GM12872 (cell line): ENCODE measurements at regions not wholly inside any gene's neighbourhood (a gene's known extent, or its start where the extent isn't known, plus 50 kb on each side); places are given as distances from the start of the nearest gene placed in this dataset.

Experiments
- TF ChIP-seq, protein P1 (sequence below): IDR thresholded peaks from 3 replicates; pipeline ENCODE4 v1.5.1; 2011; ENCODE audit warnings: low read depth, mild to moderate bottlenecking, low read length, moderate library complexity; ENCODE audit not compliant: insufficient read depth

DNA sequence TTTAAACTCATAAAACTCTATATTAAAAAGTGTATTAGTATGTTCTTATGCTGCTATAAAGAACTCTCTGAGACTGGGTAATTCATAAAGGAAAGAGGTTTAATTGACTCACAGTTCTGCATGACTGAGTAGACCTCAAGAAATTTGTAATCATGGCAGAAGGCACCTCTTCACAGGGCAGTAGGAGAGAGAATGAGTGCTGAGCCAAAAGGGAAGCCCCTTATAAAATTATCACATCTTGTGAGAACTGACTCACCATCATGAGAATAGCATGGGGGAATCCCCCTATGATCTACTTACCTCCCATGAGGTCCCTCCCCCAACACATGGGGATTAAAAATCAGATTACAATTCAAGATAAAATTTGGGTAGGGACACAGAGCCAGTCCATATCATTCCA, 463.2 kb downstream of the KLHL13 start:
- TF ChIP-seq, protein P1, sequence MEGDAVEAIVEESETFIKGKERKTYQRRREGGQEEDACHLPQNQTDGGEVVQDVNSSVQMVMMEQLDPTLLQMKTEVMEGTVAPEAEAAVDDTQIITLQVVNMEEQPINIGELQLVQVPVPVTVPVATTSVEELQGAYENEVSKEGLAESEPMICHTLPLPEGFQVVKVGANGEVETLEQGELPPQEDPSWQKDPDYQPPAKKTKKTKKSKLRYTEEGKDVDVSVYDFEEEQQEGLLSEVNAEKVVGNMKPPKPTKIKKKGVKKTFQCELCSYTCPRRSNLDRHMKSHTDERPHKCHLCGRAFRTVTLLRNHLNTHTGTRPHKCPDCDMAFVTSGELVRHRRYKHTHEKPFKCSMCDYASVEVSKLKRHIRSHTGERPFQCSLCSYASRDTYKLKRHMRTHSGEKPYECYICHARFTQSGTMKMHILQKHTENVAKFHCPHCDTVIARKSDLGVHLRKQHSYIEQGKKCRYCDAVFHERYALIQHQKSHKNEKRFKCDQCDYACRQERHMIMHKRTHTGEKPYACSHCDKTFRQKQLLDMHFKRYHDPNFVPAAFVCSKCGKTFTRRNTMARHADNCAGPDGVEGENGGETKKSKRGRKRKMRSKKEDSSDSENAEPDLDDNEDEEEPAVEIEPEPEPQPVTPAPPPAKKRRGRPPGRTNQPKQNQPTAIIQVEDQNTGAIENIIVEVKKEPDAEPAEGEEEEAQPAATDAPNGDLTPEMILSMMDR: no peak

DNA sequence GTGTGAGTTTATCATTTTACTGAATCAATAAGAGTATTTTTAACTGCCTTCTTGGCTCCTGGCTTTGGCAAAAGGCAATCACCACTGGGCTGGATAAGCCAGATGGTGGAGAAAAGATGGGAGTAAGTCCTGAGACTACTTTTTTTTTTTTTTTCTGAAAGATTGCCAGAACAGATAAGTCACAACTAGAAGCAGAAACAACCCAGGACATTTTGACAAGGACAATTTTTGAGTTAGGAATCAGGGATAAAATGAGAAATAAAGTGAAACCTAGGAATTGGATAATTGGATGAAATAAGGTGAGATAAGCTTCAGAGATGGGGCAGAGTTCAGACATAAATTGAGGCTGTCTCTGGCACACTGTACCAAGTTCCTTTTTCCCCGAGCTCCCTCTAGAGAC, 471.0 kb downstream of the KLHL13 start:
- TF ChIP-seq, protein P1: no peak

DNA sequence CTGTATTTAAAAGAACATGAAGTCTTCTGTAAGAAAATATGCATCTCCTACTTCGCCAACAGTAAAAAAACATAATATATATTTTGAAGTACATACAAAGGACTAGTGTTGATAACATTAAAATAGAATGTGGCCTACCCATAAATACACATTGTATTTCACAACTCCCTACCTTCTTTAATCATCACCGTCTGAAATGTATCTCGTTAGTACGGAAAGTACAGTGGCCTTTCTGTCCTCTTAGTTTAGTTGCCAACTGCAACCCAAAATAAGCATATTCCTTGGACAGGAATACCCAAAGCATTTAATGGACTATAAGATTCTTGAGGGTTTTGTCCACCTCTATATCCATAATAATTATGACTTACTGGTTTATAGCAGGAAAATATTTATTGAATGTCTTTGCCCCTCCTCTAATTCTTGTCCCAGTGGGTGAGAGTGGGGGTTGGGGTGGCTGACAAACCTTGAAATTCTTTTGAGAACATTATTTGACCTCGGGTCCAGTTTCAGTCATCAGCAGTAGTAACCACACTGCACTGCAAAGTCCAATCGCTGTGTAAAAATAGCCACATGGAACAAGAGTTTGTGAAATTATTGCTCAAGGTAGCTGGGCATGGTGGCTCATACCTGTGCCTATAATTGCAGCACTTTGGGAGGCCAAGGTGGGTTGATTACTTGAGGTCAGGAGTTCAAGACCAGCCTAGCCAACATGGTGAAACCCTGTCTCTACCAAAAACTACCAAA, 474.5 kb downstream of the KLHL13 start:
- TF ChIP-seq, protein P1: no peak

DNA sequence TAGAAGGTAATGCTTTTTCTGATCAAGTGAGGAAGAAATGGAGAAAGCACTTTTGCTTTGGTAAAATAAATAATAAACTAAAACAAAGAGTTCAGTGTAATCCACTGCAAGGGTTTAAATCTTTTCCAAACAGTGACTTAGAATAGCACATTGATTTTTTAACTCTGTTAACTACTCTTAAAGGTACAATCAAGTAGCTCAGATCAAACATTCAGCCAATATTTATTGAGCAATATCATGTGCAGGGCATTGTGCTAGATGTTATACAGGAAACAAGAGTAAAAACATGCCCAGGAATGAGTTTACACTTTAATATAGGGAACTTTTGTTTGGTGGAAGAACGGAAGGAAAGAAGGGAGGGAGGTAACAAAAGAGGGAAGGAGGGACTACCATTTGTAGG, 479.8 kb downstream of the KLHL13 start:
- TF ChIP-seq, protein P1: no peak

DNA sequence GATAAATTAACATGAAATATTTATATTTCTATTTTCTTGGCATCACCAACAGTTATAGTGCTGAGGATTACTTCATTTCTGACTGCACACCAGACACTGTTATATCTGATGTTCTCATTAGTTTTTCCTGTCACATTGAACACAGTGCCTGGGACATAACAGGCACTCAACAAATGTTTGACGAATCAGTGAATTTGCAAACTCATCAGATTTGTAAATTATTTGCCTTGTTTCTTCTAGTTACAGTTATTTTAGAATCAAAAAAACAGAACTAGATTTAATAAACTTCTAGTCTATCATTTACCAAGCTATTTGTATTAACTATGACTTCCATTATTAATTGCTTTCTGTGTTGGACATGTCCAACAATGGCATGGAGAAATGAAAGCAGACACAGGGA, 483.3 kb downstream of the KLHL13 start:
- TF ChIP-seq, protein P1: no peak

DNA sequence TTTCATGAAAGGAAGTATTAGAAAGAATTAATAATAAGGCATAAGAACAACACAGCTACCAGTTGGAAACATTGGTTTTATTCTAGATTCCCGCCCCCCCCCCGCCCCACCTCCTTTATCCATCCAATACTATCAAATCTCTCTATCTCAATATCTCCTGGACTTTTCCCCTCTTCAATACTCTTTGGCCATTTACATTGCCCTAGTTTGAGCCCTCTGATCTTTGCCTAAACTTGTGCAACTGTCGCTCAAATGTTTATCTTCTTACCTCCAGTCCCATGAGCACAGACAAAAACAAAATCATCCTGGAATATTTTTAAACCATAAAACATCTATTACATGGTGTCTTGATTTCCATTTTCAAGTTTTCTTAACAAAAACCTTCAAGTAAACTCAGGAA, 488.2 kb downstream of the KLHL13 start:
- TF ChIP-seq, protein P1: no peak

DNA sequence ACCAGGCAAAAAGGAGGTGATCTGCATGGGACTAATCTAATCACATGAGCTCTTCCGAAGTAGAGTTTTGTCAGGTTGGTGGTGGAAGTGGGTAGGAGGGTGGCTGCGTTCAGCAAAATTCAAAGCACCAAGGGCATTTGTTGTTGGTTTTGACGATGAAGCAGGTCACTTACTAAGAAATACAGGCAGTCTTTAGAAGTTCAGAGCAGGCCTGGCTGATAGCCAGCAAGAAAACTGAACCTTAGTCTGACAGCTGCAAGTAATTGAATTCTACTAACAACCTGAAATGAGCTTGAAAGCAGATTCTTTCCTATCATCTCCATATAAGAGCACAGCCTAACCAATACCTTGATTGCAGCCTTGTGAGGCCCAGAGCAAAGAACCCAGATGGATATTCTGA, 505.8 kb downstream of the KLHL13 start:
- TF ChIP-seq, protein P1: no peak
